DMS 273 (cell line): ENCODE measurements at regions not wholly inside any gene's neighbourhood (a gene's known extent, or its start where the extent isn't known, plus 50 kb on each side); places are given as distances from the start of the nearest gene placed in this dataset.

Experiments used
- DNase-seq: peaks from one replicate; lab custom pipeline; 2025; ENCODE audit not compliant: unreplicated experiment; lab: John Stamatoyannopoulos, UW

DNA sequence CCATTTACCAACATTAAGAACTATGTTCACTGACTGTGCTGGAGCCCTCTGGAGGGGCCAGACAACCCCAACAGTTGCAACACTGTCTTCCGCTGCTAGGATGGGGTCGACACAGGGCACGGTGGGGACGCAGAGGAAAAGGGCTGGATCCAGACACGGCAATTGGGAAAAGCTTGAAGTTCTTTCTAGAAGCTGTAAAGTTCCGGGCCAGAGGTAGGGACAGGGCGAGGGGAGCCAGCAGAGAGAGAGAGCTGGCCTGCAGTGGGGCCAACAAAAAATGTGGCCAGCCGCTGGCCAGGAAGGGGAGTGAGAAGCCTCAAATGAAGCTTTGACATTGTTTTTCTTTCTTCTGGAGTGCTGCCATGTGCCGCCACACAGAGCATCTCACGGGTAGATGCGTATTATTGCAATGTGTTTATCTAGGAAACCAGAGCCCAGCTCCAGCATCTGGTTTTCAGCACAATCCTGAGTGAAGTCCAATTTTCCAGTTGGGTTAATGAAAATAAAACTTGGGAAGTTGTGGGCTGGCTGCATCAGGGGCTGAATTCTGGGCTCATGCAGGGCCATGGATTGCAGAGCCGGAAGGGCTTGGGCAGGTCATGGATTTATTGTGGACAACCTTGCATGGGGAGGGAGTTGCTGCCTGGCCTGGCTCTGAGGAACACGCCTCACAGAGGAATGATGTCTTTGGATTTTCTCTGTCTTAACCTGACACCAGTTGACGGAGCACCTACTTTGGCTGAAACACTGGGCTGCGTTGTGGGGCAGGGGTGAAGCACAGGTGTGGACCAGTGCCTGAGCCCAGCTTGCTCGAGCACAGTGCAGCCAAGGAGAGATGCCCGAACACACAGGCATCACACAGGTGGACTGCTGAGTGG is 67.6 kb upstream of the AMPD3 start:
- DNase-seq: peak; percentile 4

DNA sequence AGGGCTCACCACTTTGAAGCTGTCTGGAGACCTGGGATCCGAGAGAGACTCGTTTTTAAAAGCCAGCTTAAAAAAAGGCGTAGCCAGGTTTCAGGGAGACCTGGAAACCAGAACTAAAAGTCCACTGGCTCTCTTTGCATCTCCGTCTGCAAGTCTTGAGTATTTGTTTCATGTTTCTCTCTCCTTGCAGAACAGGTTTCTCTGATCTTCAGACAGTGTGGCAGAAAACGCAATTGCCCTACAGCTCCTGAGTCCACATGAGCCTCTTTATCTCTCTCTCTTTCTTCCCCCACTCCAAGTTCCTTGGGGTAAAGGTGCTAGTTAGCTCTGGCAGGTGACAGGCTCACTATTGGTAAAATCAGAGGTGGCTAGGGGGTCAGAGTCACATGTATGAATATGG is 67.0 kb upstream of the AMPD3 start:
- DNase-seq: no peak

DNA sequence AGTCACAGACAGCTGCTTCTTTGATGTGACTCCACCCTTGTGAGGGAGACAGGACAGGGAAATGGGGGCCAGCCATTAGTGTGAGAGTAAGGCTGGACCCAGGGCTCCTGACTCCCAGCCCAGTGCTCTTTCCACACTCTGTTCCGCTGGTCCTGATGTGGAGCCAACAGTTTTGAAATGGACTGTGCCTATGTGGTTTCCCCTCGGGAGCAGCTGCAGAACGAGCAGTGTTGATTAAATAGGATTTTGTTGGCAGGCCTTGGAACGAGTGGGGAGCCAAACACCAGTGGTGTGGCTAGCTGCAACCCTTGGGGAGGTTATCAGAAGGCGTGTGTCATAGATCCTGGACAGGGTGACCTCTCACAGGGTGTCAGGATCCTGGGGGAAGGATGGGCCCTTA is 66.5 kb upstream of the AMPD3 start:
- DNase-seq: no peak

DNA sequence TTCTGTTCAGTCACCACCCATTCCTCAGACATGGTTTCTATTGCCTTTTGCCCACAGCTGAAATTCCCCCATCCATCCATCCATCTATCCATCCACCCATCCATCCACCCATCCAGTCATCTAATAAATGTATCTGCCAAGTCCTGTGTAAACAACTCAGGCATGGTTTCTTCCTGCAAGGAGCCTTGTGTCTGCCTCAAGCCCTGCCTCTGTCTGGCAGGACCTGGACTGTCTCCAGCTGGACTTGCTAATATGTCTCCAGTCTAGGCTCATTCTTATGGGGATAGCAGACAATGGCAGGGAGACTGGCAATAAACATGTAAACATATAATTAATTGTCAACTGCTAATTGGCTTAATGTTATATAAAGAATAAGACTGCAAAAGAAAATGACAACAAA is 64.7 kb upstream of the AMPD3 start:
- no peak for DNase-seq

DNA sequence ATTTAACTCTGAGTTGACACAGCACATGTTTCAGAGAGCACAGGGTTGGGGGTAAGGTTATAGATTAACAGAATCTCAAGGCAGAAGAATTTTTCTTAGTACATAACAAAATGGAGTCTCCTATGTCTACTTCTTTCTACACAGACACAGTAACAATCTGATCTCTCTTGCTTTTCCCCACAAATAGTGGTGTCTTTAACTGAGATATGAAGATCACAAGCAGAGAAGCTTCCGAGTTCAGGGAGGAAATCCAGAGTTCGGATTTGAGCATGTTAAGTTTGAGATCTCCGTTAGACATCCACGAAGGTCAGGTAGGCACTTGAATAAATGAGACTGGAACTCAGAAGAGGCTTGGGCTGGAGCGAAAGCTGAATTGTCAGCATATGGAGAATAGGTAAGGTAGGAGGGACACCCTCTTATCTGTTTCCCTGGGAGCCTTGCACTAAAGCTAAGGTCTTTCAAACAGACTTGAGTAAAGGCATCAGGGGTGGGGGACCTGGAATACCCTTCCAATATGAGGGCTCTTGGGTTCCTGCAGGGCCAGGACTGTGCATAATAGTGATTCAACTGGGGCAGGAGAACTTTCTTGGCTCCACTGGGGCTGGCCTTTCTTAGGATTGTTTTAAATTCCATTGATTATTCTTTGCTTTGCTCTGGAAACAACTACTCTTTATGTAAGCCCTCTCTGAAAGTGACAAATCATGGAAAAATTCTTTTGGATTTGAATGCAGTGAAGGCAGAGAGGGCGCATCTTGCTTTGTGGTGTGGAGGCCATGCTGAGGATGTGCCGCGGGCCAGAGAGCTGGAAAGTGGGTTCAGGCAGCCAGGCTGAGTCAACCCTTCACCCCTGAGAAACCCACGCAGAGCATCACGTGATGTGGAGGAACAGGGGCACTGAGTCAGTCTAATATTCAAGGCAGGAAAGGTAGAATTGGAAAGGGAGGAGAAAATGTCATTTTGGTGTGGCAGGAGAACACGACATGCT is 62.7 kb upstream of the AMPD3 start:
- DNase-seq: no peak

DNA sequence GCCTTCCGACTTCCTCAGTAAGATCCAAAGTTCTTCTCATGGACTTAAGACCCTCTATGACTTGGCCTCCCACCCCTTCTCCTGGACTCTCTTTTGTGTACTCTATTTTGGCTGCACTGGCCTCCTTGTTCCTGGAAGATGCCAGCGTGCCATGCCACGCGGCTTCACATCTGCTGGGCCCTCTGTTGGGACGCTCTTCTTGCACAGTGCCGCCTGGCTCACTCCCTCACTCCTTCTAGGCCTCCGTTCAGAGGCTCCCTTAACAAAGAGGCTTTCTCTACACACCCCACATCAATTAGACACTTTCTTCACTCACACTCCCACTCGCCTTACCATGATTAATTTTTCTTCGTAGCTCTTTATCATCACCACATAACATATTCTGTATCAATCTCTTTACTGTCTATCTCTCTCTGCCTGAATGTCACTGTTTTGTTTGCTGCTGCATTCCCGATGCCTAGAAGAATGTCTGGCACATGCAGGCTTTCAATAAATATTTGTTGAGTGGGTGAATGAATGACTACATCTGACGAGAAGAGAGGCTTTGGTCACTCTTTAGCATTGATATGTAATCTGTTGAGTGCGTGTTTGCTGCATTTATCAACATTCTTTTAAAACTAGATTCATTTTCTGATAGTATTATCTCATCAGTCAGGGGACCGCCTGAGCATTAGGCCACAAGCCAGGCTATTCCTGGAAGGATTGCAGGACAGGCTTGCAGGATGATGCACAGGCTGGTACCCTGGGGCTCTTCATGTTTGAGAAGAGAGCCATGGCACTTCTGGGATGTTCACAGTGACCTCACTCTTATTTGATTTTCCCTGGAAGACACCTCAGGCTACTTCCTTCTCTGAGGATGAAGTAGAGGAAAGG is 60.6 kb upstream of the AMPD3 start:
- no peak for DNase-seq

DNA sequence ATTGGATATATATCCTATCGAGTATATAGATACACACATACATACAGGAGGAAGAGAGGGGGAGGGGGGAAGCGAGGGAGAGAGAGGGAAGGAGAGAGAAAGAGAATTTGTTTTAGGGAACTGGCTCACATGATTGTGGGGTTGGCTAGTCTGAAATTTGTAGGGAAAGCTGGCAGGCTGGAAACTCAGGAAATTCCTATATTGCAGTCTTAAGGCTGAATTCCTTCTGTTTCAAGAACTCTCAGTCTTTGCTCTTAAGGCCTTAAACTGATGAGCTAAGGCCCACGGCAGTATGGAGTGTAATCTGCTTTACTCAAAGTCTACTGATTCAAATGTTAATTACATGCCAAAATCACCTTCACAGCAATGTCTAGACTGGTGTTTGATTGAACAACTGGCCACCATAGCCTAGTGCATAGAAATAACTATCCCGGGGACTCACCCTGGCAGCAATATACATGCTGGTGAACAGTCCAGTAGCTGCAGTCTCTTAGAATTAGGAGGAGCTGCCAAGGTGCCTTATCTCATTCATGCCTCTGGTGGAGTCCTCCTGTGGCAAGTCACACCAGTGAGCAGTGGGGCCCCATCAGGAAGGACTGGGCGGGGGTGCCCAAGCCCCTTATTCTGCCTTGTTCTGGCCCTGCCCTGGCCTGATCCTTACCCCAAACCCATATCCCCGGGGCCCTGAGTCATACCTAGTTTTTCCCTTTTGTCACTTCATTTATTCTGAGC is 59.7 kb upstream of the AMPD3 start:
- no peak for DNase-seq

DNA sequence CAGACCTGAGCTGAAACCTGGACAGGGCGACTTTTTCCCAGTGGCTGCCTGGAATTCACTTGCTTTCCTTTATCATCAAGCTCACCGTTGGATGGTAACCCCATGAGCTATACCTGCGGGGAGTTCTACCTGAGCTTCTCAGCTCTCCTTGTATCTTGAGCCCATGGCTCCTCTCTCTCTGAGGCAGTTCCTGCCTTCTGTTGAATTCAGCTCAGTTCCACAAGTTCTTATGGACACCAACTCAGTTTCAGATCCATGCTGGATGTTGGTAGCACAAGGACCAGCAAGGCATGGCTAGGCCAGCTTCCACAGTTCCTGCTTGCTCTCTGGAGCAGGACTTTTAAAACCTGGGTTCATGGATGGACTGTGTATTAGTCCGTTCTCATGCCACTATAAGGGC is 58.3 kb upstream of the AMPD3 start:
- no peak for DNase-seq

DNA sequence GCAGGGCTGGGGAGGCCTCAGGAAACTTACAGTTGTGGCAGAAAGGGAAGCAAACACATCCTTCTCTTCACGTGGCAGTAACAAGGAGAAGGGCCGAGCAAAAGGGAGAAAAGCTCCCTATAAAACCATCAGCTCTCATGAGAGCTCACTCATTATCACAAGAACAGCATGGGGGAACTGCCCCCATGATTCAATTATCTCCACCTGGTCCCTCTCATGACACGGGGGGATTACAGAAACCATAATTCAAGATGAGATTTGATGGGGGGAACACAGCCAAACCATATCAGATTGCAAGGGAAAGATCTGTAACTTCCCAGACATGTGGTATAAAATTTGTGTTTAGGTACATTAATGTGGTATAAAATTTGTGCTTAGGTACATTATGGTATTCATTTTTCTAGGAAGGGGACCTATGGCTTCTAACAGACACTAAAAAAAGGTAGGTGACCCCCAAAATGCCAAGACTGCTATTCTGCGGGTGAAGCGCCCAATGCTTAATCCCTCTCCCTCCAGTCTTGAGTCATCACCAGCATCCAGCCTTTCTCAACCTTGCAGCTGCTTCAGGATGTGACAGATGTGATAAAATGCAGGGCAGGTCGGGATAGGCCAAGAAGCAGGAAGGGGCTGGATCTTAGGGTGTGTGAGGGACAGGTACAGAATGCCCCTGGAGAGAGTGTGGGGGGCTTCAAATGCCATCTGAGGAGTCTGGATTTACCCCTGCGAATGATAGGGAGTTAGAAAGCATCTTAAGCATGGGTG is 57.7 kb upstream of the AMPD3 start:
- DNase-seq: no peak

DNA sequence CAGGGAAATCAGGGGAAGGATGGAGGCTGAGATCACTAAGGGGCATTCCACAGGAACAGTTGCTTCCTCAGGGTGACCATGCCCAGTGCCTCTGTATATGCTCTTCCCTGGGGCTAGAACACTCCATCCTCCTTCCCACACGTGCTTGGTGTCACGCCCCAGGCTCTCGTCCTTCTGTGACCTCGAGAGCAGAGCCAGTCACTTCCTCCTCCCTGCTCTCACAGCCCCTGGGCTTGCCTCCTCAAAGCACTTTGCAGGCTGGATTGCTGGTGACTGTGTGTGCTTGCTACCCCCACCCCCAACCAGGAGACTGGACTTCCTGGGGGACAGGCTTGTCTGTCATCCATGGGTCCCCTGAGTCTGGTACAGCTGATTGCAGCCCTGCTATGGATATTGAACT is 56.5 kb upstream of the AMPD3 start:
- no peak for DNase-seq

DNA sequence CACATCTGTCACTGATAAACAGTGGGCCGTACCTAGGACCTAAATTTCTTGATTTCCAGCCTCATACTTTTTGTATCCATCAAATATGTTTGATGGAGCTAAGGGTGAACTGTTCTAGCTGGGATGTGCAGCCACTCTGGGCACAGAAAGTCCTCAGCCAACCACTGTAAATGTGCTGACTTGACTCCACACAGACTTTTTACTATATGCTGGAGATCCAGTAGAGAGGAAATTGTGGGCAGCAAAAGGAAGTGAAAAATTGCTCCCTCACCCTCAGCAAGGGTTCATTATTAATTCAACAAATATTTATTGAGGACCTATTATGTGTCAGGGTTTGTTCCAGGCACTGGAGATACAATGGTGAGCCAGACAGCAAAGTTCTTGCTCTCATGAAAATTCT is 54.2 kb upstream of the AMPD3 start:
- no peak for DNase-seq

DNA sequence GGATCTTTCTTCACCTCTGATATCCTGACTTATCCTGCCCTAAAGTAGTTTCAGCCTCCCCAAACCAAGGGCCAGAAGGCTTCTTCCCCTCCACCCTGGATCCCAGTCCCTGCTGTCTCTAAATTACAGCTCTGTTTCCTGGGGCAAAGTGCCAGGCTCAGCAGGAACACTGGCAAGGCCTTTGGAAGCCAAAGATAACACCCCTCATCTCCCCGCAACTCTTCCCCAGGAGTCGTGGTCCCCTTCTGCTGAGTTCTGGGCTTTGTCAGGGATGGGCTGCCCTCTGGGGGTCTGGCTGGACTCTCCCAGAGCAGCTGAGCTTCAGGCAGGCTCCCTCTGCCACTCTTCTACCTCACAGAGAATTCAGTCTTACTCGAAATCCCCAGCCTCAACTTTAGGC is 53.8 kb upstream of the AMPD3 start:
- DNase-seq: peak; percentile 55

DNA sequence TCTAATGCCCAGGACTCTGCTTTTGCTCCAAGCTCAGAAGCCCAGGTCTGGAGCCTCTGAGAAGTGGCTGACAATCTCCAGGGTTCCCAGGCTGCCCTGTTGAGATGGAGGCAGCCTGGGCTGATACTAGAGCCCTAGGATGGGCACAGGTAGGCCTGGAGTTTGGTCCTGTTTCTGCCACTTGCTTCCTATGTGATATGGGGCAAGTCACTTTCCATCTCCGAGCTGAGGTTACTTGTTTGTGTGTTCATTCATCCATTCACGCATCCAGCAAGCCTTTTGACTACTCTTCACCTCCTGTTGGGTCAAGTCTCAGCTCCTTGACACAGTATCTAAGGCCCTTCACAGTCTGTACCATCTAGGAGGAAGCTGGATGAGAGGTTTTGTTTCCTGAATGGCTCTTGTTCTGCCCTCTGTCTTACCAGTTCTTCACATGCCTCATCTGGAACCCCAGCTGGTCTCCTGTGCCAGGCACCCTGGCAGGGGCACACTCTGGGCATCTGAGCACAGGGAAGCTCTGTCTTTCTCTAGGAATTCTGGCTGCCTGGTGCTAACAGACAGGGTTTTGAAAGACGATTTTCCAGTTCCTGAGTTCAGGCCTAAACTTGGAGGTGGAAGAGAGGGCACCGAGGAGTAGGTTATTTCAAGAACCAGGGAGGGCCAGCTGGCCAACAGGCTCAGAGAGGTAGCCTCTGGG is 53.2 kb upstream of the AMPD3 start:
- DNase-seq: no peak
